ENCODE measurements at regions not wholly inside any gene's neighbourhood (a gene's known extent, or its start where the extent isn't known, plus 50 kb on each side); places are given as distances from the start of the nearest gene placed in this dataset.

- Histone ChIP-seq H3K27ac (ENCODE audit: low read depth, low read length) (no peak overlapping the region), H3K4me1 (ENCODE audit: insufficient read depth, low read length) (peaks cover 2% of the 10 kb centered on the region), H3K27me3 (ENCODE audit: insufficient read depth, low read length) (no peaks in the 10 kb centered on the region), H2AFZ (ENCODE audit: low read length) (no peak overlapping the region), H4K20me1 (ENCODE audit: insufficient read depth, low read length) (no peaks in the 10 kb centered on the region), H3K9me3 (ENCODE audit: low read depth, low read length) (no peaks in the 10 kb centered on the region), H3K4me3 (ENCODE audit: insufficient read depth, low read length) (no peak overlapping the region), H3K79me2 (ENCODE audit: insufficient read depth, low read length) (no peaks in the 10 kb centered on the region), H3K4me2 (ENCODE audit: insufficient read depth, low read length) (no peak overlapping the region), H3K36me3 (ENCODE audit: insufficient read depth, low read length) (no peaks in the 10 kb centered on the region)
- no peak for DNase-seq (ENCODE audit: insufficient read length, low spot score, missing footprints)
- TF ChIP-seq CTCF (IDR thresholded peaks at IDR 0.05; ENCODE audit: extremely low read depth, low read depth, low read length), result no peak
Observed at GRCh38 chr3:177580437-177580836, 383.2 kb upstream of the TBL1XR1 start.

GRCh38 chr3:177585271-177585670 lies 388.0 kb upstream of the TBL1XR1 start:
- Histone ChIP-seq H3K9me3 (ENCODE audit: low read depth, low read length) (no peaks in the 10 kb centered on the region), H3K36me3 (ENCODE audit: insufficient read depth, low read length) (no peaks in the 10 kb centered on the region), H3K4me3 (ENCODE audit: insufficient read depth, low read length) (no peak overlapping the region), H4K20me1 (ENCODE audit: insufficient read depth, low read length) (no peaks in the 10 kb centered on the region), H3K79me2 (ENCODE audit: insufficient read depth, low read length) (no peaks in the 10 kb centered on the region), H2AFZ (ENCODE audit: low read length) (no peak overlapping the region), H3K27me3 (ENCODE audit: insufficient read depth, low read length) (no peaks in the 10 kb centered on the region), H3K27ac (ENCODE audit: low read depth, low read length) (no peak overlapping the region), H3K4me2 (ENCODE audit: insufficient read depth, low read length) (no peak overlapping the region), H3K4me1 (ENCODE audit: insufficient read depth, low read length) (peaks cover 15% of the 10 kb centered on the region)
- DNase-seq (ENCODE audit: insufficient read length, low spot score, missing footprints), result no peak
- TF ChIP-seq CTCF (IDR thresholded peaks at IDR 0.05; ENCODE audit: extremely low read depth, low read depth, low read length), result no peak

- Histone ChIP-seq H4K20me1 (ENCODE audit: insufficient read depth, low read length) (no peaks in the 10 kb centered on the region), H2AFZ (ENCODE audit: low read length) (peak overlapping the region; percentile 10), H3K79me2 (ENCODE audit: insufficient read depth, low read length) (no peaks in the 10 kb centered on the region), H3K4me2 (ENCODE audit: insufficient read depth, low read length) (no peak overlapping the region), H3K4me1 (ENCODE audit: insufficient read depth, low read length) (peaks cover 17% of the 10 kb centered on the region), H3K36me3 (ENCODE audit: insufficient read depth, low read length) (no peaks in the 10 kb centered on the region), H3K9me3 (ENCODE audit: low read depth, low read length) (no peaks in the 10 kb centered on the region), H3K27me3 (ENCODE audit: insufficient read depth, low read length) (no peaks in the 10 kb centered on the region), H3K27ac (ENCODE audit: low read depth, low read length) (peak overlapping the region; percentile 58), H3K4me3 (ENCODE audit: insufficient read depth, low read length) (no peak overlapping the region)
- DNase-seq (ENCODE audit: insufficient read length, low spot score, missing footprints), result no peak
- TF ChIP-seq CTCF (IDR thresholded peaks at IDR 0.05; ENCODE audit: extremely low read depth, low read depth, low read length), result no peak
Observed at GRCh38 chr3:177589041-177589650, 391.9 kb upstream of the TBL1XR1 start.

- no peaks in the 10 kb centered on the region for H3K79me2 ChIP-seq (ENCODE audit: insufficient read depth, low read length)
- no peaks in the 10 kb centered on the region for H3K36me3 ChIP-seq (ENCODE audit: insufficient read depth, low read length)
- peak overlapping the region; percentile 11 for H3K4me2 ChIP-seq (ENCODE audit: insufficient read depth, low read length)
- H4K20me1 ChIP-seq (ENCODE audit: insufficient read depth, low read length), result no peaks in the 10 kb centered on the region
- no peak for TF ChIP-seq CTCF (IDR thresholded peaks at IDR 0.05; ENCODE audit: extremely low read depth, low read depth, low read length)
- peak overlapping the region; percentile 60 for H3K27ac ChIP-seq (ENCODE audit: low read depth, low read length)
- no peaks in the 10 kb centered on the region for H3K27me3 ChIP-seq (ENCODE audit: insufficient read depth, low read length)
- no peak overlapping the region for H3K4me3 ChIP-seq (ENCODE audit: insufficient read depth, low read length)
- no peaks in the 10 kb centered on the region for H3K9me3 ChIP-seq (ENCODE audit: low read depth, low read length)
- DNase-seq (ENCODE audit: insufficient read length, low spot score, missing footprints), result peak; percentile 75
- no peak overlapping the region for H2AFZ ChIP-seq (ENCODE audit: low read length)
- H3K4me1 ChIP-seq (ENCODE audit: insufficient read depth, low read length), result peaks cover 17% of the 10 kb centered on the region
Observed at GRCh38 chr3:177589911-177590381, 392.7 kb upstream of the TBL1XR1 start.

Data from osteoblast (primary cell).